Spinal cord (tissue), 9 donors: ENCODE measurements at regions not wholly inside any gene's neighbourhood (a gene's known extent, or its start where the extent isn't known, plus 50 kb on each side); places are given as distances from the start of the nearest gene placed in this dataset.

Experiments
- DNase-seq, 6 donors: peaks; one replicate each; pipeline versions ENCODE4 v3.0.0 to v3.0.0-alpha.2; 2013 to 2015; ENCODE audit warnings: low spot score in 6 of 6, low read depth in 4 of 6
- H3K27ac ChIP-seq: one replicate; pipeline ENCODE4 v1.5.1; 2013; ENCODE audit warnings: low read depth, low read length, control low read depth
- H3K27me3 ChIP-seq: one replicate; pipeline ENCODE4 v1.6.1; 2013; ENCODE audit warnings: low read length; ENCODE audit not compliant: control insufficient read depth, insufficient read depth
- H3K36me3 ChIP-seq: one replicate; pipeline ENCODE4 v1.6.1; 2013; ENCODE audit warnings: low read length; ENCODE audit not compliant: control insufficient read depth, insufficient read depth
- H3K4me1 ChIP-seq: one replicate; pipeline ENCODE4 v1.6.1; 2013; ENCODE audit warnings: low read length; ENCODE audit not compliant: control insufficient read depth, insufficient read depth
- H3K4me3 ChIP-seq: one replicate; pipeline ENCODE4 v1.5.1; 2013; ENCODE audit warnings: low read depth, low read length, control low read depth
- H3K9me3 ChIP-seq: one replicate; pipeline ENCODE4 v1.6.1; 2013; ENCODE audit warnings: low read length; ENCODE audit not compliant: control insufficient read depth, insufficient read depth
- WGBS: methylation state at CpG from one replicate; pipeline ENCODE4 v1.1.5; 2013; ENCODE audit warnings: missing lambda C conversion rate; ENCODE audit not compliant: insufficient coverage; 5-methylcytosine and 5-hydroxymethylcytosine counted together
- donor health status: healthy.

DNA sequence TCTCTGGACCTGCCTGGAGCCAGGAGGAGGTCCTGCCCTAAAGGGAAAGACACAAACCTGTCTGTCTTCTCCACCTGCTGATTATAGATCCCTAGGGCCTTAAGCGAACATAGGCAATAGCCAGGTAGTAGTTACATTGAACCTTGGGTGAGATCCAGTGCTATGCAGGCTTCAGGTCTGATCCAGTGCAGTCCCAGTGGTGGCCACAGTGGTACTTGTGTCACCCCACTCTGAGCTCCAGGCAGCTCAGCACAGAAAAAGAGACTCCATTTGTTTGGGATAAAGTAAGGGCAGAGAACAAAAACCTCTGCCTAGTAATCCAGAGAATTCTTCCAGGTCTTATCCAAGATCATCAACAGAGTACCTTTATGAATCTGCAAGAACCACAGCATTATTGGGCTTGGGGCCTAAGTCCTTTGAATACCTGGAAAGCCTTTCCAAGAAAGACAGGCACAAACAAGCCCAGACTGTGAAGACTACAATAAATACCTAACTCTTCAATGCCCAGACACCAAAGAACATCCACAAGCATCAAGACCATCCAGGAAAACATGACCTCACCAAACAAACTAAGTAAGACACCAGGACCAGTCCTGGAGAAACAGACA is 60.4 kb upstream of the KTN1 start:
- WGBS, result 88% methylated on average over 1 of the region's 1 CpG
- H3K36me3 ChIP-seq, result no peaks in the 10 kb centered on the region
- peaks cover 4% of the 10 kb centered on the region for H3K4me1 ChIP-seq
- no peak overlapping the region for H3K4me3 ChIP-seq
- no peaks in the 10 kb centered on the region for H3K27me3 ChIP-seq
- no peak for DNase-seq
- peaks cover 1% of the 10 kb centered on the region for H3K9me3 ChIP-seq
- H3K27ac ChIP-seq, result no peak overlapping the region

GRCh38 chr14:55523321-55523720 is 56.7 kb upstream of the KTN1 start:
- Histone ChIP-seq H3K4me1 (no peaks in the 10 kb centered on the region), H3K4me3 (no peak overlapping the region), H3K27me3 (no peaks in the 10 kb centered on the region), H3K27ac (no peak overlapping the region), H3K36me3 (no peaks in the 10 kb centered on the region), H3K9me3 (peaks cover 1% of the 10 kb centered on the region)
- DNase-seq, result no peak
- no CpG with 5 or more reads among the region's 2 CpGs for WGBS
